H1 (cell line): ENCODE measurements at regions not wholly inside any gene's neighbourhood (a gene's known extent, or its start where the extent isn't known, plus 50 kb on each side); places are given as distances from the start of the nearest gene placed in this dataset.

ENCODE experiments used
- EP300 ChIP-seq, 2 experiments: IDR thresholded peaks; 1 replicate in 1 of 2; 2 replicates in 1 of 2; pipeline ENCODE4 v1.6.1; 2011 to 2012; ENCODE audit warnings: low read depth in 2 of 2, low read length in 2 of 2, mild to moderate bottlenecking in 2 of 2, borderline replicate concordance in 1 of 2, inconsistent platforms in 1 of 2, moderate library complexity in 1 of 2
- POLR2AphosphoS5 ChIP-seq: IDR thresholded peaks from 2 replicates; pipeline ENCODE4 v1.6.1; 2011; ENCODE audit warnings: low read depth, low read length
- SAP30 ChIP-seq: fragments of 300-600 bp; sonication (generic); IDR thresholded peaks from 2 replicates; pipeline ENCODE4 v1.7.1; 2012; ENCODE audit warnings: low read length, moderate library complexity, mild to moderate bottlenecking, inconsistent platforms; ENCODE audit not compliant: insufficient read depth, insufficient replicate concordance
- TAF7 ChIP-seq: optimal IDR thresholded peaks from 2 replicates; pipeline ENCODE3; 2011; ENCODE audit warnings: low read depth, mild to moderate bottlenecking, inconsistent platforms, low read length, moderate library complexity, borderline replicate concordance
- TCF12 ChIP-seq: IDR thresholded peaks from 2 replicates; pipeline ENCODE4 v1.6.1; 2011; ENCODE audit warnings: low read depth, mild to moderate bottlenecking, low read length
- ZNF274 ChIP-seq: IDR thresholded peaks from 2 replicates; pipeline ENCODE4 v1.7.0; 2012; ENCODE audit warnings: low read length, borderline replicate concordance; ENCODE audit errors: extremely low read depth
- TF ChIP-seq, protein P1 (sequence below), 3 experiments: IDR thresholded peaks; 1 replicate in 2 of 3; 2 replicates in 1 of 3; pipeline versions ENCODE4 v1.5.1 to v1.6.1; 2011; ENCODE audit warnings: low read length in 3 of 3, mild to moderate bottlenecking in 3 of 3, inconsistent platforms in 2 of 3, low read depth in 1 of 3, moderate library complexity in 1 of 3; ENCODE audit not compliant: insufficient read depth in 1 of 3; ENCODE audit errors: control extremely low read depth in 1 of 3

DNA sequence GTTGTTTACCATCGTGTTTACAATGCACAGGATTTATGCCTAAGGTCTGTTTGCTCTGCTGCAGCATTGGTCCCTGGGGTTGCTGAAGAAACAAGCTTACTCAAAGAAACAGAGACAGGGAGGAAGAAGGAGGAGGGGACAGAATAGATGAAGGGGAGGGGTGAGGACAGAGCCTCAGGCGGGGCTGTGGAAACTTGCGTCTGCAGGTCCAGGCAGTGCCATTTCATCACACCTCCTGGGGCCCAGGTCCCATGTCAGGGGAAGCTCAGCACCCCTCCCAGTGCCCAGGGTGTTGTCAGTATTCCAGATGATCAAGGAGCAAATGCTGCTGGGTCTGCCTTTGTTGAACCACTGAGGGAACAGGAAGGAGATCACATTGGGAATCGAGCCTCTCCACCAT lies 1406.8 kb downstream of the TBC1D22A start:
- TF ChIP-seq, protein P1, sequence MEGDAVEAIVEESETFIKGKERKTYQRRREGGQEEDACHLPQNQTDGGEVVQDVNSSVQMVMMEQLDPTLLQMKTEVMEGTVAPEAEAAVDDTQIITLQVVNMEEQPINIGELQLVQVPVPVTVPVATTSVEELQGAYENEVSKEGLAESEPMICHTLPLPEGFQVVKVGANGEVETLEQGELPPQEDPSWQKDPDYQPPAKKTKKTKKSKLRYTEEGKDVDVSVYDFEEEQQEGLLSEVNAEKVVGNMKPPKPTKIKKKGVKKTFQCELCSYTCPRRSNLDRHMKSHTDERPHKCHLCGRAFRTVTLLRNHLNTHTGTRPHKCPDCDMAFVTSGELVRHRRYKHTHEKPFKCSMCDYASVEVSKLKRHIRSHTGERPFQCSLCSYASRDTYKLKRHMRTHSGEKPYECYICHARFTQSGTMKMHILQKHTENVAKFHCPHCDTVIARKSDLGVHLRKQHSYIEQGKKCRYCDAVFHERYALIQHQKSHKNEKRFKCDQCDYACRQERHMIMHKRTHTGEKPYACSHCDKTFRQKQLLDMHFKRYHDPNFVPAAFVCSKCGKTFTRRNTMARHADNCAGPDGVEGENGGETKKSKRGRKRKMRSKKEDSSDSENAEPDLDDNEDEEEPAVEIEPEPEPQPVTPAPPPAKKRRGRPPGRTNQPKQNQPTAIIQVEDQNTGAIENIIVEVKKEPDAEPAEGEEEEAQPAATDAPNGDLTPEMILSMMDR (IDR thresholded peaks at IDR 0.05; ENCODE audit: control extremely low read depth in 1 of 3, insufficient read depth in 1 of 3, low read depth in 1 of 3, low read length in 3 of 3): no peak
- TF ChIP-seq EP300 (IDR thresholded peaks at IDR 0.05; ENCODE audit: borderline replicate concordance in 1 of 2, low read depth in 2 of 2, low read length in 2 of 2): no peak
- TF ChIP-seq POLR2AphosphoS5: no peak
- TF ChIP-seq TCF12: no peak
- no peak for TF ChIP-seq SAP30
- TF ChIP-seq ZNF274: no peak
- no peak for TF ChIP-seq TAF7
